ENCODE measurements at regions not wholly inside any gene's neighbourhood (a gene's known extent, or its start where the extent isn't known, plus 50 kb on each side); places are given as distances from the start of the nearest gene placed in this dataset.

- intact Hi-C loops (cut with DNase I), result no loop called here
- DNase-seq (ENCODE audit: low spot score), result no peak
These were observed 62.1 kb downstream of the CTAGE1 start for GRCh38 chr18:22355598-22355997.

- intact Hi-C loops (cut with DNase I), result no loop called here
- no peak for DNase-seq (ENCODE audit: low spot score)
These were observed 62.6 kb downstream of the CTAGE1 start for GRCh38 chr18:22355069-22355468.

GRCh38 chr18:22349966-22350365, 67.7 kb downstream of the CTAGE1 start:
- DNase-seq (ENCODE audit: low spot score), result no peak
- intact Hi-C loops (cut with DNase I), result loop anchor here (5.0 to 10.0 kb wide), 6 partner anchors 158 to 1587 kb away; no protein-coding TSS in a partner anchor

GRCh38 chr18:22349317-22349898, 68.3 kb downstream of the CTAGE1 start:
- no peak for DNase-seq (ENCODE audit: low spot score)

GRCh38 chr18:22348521-22349316, 69.0 kb downstream of the CTAGE1 start:
- intact Hi-C loops (cut with DNase I), result loop anchor here (5.0 to 10.0 kb wide), 4 partner anchors 156 to 216 kb away; no protein-coding TSS in a partner anchor
- DNase-seq (ENCODE audit: low spot score), result peak; percentile 91

More at GRCh38 chr18:22349317-22349898, 68.3 kb downstream of the CTAGE1 start:
- intact Hi-C loops (cut with DNase I), result loop anchor here (5.0 to 10.0 kb wide), 4 partner anchors 157 to 215 kb away; no protein-coding TSS in a partner anchor

GRCh38 chr18:22347606-22348511, 69.9 kb downstream of the CTAGE1 start:
- peak; percentile 83 for DNase-seq (ENCODE audit: low spot score)
- intact Hi-C loops (cut with DNase I), result loop anchor here (5.0 to 10.0 kb wide), 4 partner anchors 156 to 217 kb away; no protein-coding TSS in a partner anchor

GRCh38 chr18:22346953-22347605, 70.6 kb downstream of the CTAGE1 start:
- peak; percentile 87 for DNase-seq (ENCODE audit: low spot score)

GRCh38 chr18:22346401-22346952, 71.2 kb downstream of the CTAGE1 start:
- intact Hi-C loops (cut with DNase I), result loop anchor here (5.0 to 10.0 kb wide), 4 partner anchors 154 to 218 kb away; no protein-coding TSS in a partner anchor
- no peak for DNase-seq (ENCODE audit: low spot score)

More at GRCh38 chr18:22346953-22347605, 70.6 kb downstream of the CTAGE1 start:
- intact Hi-C loops (cut with DNase I), result loop anchor here (5.0 to 10.0 kb wide), 4 partner anchors 155 to 218 kb away; no protein-coding TSS in a partner anchor

- no peak for DNase-seq (ENCODE audit: low spot score)
- intact Hi-C loops (cut with DNase I), result loop anchor here (5.0 to 10.0 kb wide), 4 partner anchors 153 to 219 kb away; no protein-coding TSS in a partner anchor
These were observed 72.0 kb downstream of the CTAGE1 start for GRCh38 chr18:22345718-22346117.

GRCh38 chr18:22344908-22345670, 72.6 kb downstream of the CTAGE1 start:
- DNase-seq (ENCODE audit: low spot score), result no peak
- intact Hi-C loops (cut with DNase I), result loop anchor here (5.0 to 10.0 kb wide), 4 partner anchors 153 to 220 kb away; no protein-coding TSS in a partner anchor

- intact Hi-C loops (cut with DNase I), result loop anchor here (10.0 kb wide), 2 partner anchors 200 to 220 kb away; no protein-coding TSS in a partner anchor
- DNase-seq (ENCODE audit: low spot score), result no peak
These were observed 73.3 kb downstream of the CTAGE1 start for GRCh38 chr18:22344445-22344844.

GRCh38 chr18:22343613-22344012, 74.1 kb downstream of the CTAGE1 start:
- DNase-seq (ENCODE audit: low spot score), result no peak
- intact Hi-C loops (cut with DNase I), result loop anchor here (10.0 kb wide), 2 partner anchors 201 to 221 kb away; no protein-coding TSS in a partner anchor

- DNase-seq (ENCODE audit: low spot score), result no peak
- intact Hi-C loops (cut with DNase I), result loop anchor here (10.0 kb wide), 2 partner anchors 202 to 222 kb away; no protein-coding TSS in a partner anchor
These were observed 75.1 kb downstream of the CTAGE1 start for GRCh38 chr18:22342625-22343024.

GRCh38 chr18:22340331-22340730, 77.4 kb downstream of the CTAGE1 start:
- no peak for DNase-seq (ENCODE audit: low spot score)
- intact Hi-C loops (cut with DNase I), result loop anchor here (10.0 kb wide), 2 partner anchors 204 to 224 kb away; no protein-coding TSS in a partner anchor

- no peak for DNase-seq (ENCODE audit: low spot score)
- intact Hi-C loops (cut with DNase I), result loop anchor here (5.0 to 10.0 kb wide), 3 partner anchors 153 to 225 kb away; no protein-coding TSS in a partner anchor
These were observed 77.8 kb downstream of the CTAGE1 start for GRCh38 chr18:22339913-22340312.

- intact Hi-C loops (cut with DNase I), result loop anchor here in 1 of 2 donors (5.0 kb wide), 1 partner anchor 151 kb away; no protein-coding TSS in a partner anchor
These were observed 79.9 kb downstream of the CTAGE1 start for GRCh38 chr18:22337833-22338232.

GRCh38 chr18:22337306-22337705, 80.4 kb downstream of the CTAGE1 start:
- DNase-seq (ENCODE audit: low spot score), result no peak
- intact Hi-C loops (cut with DNase I), result loop anchor here in 1 of 2 donors (5.0 kb wide), 1 partner anchor 150 kb away; no protein-coding TSS in a partner anchor

More at GRCh38 chr18:22337833-22338232, 79.9 kb downstream of the CTAGE1 start:
- no peak for DNase-seq (ENCODE audit: low spot score)
